ENCODE measurements at regions not wholly inside any gene's neighbourhood (a gene's known extent, or its start where the extent isn't known, plus 50 kb on each side); places are given as distances from the start of the nearest gene placed in this dataset.

DNA sequence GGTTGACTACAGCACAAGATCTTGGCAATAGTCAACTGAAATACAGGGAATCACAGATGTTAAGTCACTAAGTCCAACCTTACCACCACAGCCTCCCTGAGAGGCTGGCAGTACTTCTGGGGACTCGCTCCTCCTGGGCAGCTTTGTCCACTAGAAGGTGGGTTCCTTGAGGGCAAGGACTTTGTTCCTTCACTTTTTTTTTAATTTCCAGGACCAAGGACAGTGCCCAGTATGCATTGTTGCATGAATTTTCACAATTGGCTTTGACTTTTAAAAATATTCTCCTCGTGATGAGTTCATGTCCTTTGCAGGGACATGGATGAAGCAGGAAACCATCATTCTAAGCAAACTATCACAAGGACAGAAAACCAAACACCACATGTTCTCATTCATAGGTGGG lies 96.7 kb upstream of the IGSF21 start:
- DNase-seq (ENCODE audit: low read depth) = no peak
- TF ChIP-seq, protein P1, sequence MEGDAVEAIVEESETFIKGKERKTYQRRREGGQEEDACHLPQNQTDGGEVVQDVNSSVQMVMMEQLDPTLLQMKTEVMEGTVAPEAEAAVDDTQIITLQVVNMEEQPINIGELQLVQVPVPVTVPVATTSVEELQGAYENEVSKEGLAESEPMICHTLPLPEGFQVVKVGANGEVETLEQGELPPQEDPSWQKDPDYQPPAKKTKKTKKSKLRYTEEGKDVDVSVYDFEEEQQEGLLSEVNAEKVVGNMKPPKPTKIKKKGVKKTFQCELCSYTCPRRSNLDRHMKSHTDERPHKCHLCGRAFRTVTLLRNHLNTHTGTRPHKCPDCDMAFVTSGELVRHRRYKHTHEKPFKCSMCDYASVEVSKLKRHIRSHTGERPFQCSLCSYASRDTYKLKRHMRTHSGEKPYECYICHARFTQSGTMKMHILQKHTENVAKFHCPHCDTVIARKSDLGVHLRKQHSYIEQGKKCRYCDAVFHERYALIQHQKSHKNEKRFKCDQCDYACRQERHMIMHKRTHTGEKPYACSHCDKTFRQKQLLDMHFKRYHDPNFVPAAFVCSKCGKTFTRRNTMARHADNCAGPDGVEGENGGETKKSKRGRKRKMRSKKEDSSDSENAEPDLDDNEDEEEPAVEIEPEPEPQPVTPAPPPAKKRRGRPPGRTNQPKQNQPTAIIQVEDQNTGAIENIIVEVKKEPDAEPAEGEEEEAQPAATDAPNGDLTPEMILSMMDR (IDR thresholded peaks at IDR 0.05; ENCODE audit: insufficient read depth, low read length, poor library complexity, severe bottlenecking) = no peak
- no peaks in the 10 kb centered on the region for H3K36me3 ChIP-seq (ENCODE audit: control insufficient read depth, insufficient read depth, low read length)
- no peaks in the 10 kb centered on the region for H3K27me3 ChIP-seq (ENCODE audit: control insufficient read depth, insufficient read depth, low read length)
- H3K4me3 ChIP-seq (ENCODE audit: low read depth, low read length) = no peak overlapping the region

DNA sequence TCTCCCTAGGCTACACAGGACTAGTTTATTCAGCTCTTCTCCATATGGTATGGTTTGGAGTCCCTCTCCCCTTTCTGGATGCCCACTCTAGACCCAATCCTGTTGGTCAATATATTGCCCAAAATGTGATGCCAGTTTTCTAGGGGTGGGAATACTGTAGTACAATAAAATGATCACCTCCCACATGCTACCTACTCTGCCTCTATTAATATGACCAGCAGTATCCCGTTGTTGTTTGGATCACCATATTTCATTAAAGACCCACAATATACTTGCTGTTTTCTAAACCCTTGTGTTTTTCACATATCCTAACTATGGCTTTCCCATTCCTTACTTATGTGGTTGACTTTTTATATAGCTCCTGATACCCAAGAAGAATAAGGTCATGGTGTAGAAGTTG lies 95.9 kb upstream of the IGSF21 start:
- H3K36me3 ChIP-seq (ENCODE audit: control insufficient read depth, insufficient read depth, low read length) = no peaks in the 10 kb centered on the region
- no peak overlapping the region for H3K4me3 ChIP-seq (ENCODE audit: low read depth, low read length)
- no peak for DNase-seq (ENCODE audit: low read depth)
- TF ChIP-seq, protein P1 (IDR thresholded peaks at IDR 0.05; ENCODE audit: insufficient read depth, low read length, poor library complexity, severe bottlenecking) = no peak
- no peaks in the 10 kb centered on the region for H3K27me3 ChIP-seq (ENCODE audit: control insufficient read depth, insufficient read depth, low read length)

DNA sequence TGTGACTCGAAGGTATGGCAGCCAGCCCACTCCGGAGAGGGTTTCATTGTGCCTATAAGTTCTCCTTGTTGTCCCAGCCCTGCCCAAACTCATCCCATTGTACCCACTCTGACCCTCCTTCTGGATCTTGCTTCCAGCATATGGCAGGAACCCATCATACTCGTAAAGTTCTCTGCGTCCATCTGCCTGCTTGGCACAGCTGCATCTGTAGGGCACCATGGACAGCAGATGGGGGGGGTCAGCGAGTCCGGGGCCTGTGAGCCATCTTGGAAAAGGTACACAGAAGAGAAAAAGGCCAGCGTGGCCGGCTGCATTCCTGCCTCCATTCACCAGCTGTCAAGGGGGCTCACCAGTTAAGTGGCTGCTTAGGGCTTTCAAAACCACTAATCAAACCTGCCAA lies 94.9 kb upstream of the IGSF21 start:
- no peak overlapping the region for H3K4me3 ChIP-seq (ENCODE audit: low read depth, low read length)
- TF ChIP-seq, protein P1 (IDR thresholded peaks at IDR 0.05; ENCODE audit: insufficient read depth, low read length, poor library complexity, severe bottlenecking) = no peak
- DNase-seq (ENCODE audit: low read depth) = no peak
- no peaks in the 10 kb centered on the region for H3K36me3 ChIP-seq (ENCODE audit: control insufficient read depth, insufficient read depth, low read length)
- H3K27me3 ChIP-seq (ENCODE audit: control insufficient read depth, insufficient read depth, low read length) = no peaks in the 10 kb centered on the region

DNA sequence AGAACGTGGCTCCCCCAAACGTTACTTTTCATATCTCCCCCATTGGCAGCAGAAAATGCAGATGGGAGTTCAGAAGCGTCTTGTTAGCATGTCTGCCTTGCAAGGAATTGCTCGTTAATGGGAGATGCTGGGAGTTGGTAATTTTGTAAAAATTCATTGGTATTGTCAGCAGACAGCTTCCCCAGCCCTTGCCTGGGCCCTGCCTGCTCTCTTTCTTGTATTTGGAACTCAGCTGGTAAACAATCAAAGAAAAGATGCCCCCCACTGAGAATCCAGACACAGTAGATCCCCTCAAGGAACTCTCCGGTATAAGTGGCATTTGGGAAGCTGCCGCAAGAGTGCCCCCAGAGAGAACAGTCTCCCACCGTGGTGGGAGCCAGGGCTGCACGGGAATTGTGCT lies 94.4 kb upstream of the IGSF21 start:
- H3K36me3 ChIP-seq (ENCODE audit: control insufficient read depth, insufficient read depth, low read length) = no peaks in the 10 kb centered on the region
- H3K27me3 ChIP-seq (ENCODE audit: control insufficient read depth, insufficient read depth, low read length) = no peaks in the 10 kb centered on the region
- no peak overlapping the region for H3K4me3 ChIP-seq (ENCODE audit: low read depth, low read length)
- TF ChIP-seq, protein P1 (IDR thresholded peaks at IDR 0.05; ENCODE audit: insufficient read depth, low read length, poor library complexity, severe bottlenecking) = no peak
- no peak for DNase-seq (ENCODE audit: low read depth)

DNA sequence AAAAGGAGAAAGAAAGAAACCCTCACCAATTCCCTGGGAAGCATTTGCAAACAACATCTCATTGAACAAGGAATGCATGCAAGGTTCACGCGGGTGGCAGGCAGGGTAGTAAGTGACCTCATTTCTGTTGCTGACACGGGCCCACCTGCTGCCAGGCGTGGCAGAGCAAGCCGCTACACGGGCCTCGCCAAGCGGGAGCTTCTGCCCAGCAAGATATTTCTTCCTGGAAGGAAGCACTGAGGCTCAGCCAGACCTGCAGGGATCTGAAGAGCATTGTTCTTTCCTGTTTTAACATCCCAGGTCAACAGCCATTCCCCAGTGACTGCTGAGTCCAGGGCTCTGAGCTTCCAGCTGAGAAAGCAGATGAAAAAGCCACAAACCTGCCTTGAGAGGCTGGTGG lies 91.9 kb upstream of the IGSF21 start:
- Histone ChIP-seq H3K4me3 (ENCODE audit: low read depth, low read length) (no peak overlapping the region), H3K27me3 (ENCODE audit: control insufficient read depth, insufficient read depth, low read length) (peaks cover 2% of the 10 kb centered on the region), H3K36me3 (ENCODE audit: control insufficient read depth, insufficient read depth, low read length) (no peaks in the 10 kb centered on the region)
- TF ChIP-seq, protein P1 (IDR thresholded peaks at IDR 0.05; ENCODE audit: insufficient read depth, low read length, poor library complexity, severe bottlenecking) = no peak
- no peak for DNase-seq (ENCODE audit: low read depth)

DNA sequence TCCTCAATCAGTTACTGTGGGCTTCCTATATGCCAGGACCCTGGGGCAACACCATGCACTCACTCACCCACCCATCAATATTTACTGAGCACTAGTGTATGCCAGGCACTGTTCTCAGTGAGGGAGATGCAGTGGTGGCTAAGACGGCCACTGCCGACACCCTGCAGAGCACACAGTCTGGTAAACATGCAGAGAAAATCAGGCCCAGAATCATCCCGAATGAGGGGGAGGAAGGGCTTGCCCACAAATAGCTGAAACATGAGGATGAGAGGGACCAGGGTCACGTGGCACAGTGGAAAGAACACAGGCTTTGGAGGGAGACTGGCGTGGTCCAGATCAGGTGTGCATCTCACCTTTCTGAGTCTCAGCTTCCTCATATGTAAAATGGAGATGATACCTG lies 89.2 kb upstream of the IGSF21 start:
- H3K36me3 ChIP-seq (ENCODE audit: control insufficient read depth, insufficient read depth, low read length) = no peaks in the 10 kb centered on the region
- TF ChIP-seq, protein P1 (IDR thresholded peaks at IDR 0.05; ENCODE audit: insufficient read depth, low read length, poor library complexity, severe bottlenecking) = no peak
- peaks cover 4% of the 10 kb centered on the region for H3K27me3 ChIP-seq (ENCODE audit: control insufficient read depth, insufficient read depth, low read length)
- no peak overlapping the region for H3K4me3 ChIP-seq (ENCODE audit: low read depth, low read length)
- no peak for DNase-seq (ENCODE audit: low read depth)
